ENCODE measurements at regions not wholly inside any gene's neighbourhood (a gene's known extent, or its start where the extent isn't known, plus 50 kb on each side); places are given as distances from the start of the nearest gene placed in this dataset.
A peak's percentile ranks its signal among the peaks of the same experiment; 100 is the strongest.

DNA sequence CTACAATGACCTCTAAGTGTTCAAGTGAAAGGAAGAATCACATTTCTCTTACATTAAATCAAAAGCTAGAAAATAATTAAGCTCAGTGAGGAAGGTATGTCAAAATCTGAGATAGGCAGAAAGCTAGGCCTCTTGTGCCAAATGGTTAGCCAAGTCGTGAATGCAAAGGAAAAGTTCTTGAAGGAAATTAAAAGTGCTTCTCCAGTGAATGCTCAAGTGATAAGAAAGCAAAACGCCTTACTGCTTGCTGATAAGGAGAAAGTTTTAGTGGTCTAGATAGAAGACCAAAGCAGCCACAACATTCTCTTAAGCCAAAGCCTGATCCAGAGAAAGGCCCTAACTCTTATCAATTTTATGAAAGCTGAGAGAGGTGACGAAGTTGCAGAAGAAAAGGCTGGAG is 932.3 kb upstream of the ACVR2A start:
- DNase-seq (ENCODE audit: low read depth, low spot score) = no peak

DNA sequence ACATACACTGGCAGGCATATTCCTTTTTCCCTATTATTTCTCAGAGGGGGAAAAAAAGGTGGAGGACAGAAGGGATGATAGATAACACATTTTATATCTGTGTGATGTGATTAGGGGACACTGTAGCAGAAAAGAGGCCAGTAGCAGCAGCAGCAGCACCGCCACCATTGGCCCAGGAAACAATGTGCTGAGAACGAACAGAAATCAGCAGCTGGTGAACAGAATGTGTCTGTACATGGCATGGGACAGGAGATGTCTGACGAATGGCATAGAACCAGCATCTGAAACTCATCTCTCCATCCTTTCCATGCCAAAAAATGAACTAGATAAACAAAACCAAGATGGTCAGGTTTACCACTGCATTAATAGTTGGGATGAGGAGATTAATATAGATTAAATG is 936.1 kb upstream of the ACVR2A start:
- no peak for DNase-seq (ENCODE audit: low read depth, low spot score)

DNA sequence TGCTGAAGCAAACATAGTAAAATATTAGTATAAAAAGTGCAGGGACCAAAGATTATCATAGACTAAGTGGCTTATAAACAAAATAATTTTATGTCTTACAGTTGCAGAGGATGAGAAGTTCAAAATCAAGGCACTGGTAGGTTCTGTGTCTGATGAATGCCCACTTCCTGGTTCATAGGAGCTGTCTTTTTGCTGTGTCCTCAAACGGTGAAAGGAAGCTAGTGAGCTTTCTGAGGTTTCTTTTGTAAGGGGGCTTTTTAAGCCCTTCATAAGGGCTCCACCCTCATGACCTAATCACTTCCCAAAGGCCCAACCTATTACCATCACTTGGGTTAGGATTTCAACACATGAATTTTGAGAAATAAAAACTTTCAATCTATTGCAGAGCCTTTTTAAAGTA is 946.7 kb upstream of the ACVR2A start:
- DNase-seq (ENCODE audit: low read depth, low spot score) = no peak

DNA sequence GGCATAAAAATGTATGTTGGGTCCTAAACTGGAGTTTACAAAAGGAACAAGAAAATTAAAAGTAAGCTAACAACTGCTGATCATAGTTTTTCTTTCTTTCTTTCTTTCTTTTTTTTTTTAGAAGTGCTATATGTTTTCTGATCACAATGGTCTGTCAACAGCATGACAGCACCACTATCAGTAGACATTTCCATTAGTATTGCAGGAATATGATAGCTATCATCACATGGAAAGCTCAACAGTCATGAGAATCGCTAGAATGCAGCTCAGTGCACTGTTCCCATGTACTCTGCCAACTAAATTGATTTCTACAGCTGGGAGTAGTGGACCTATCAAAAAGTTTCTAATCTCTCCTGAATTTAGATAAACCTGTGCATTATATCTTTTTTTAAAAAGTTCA is 950.3 kb upstream of the ACVR2A start:
- DNase-seq (ENCODE audit: low read depth, low spot score) = no peak

DNA sequence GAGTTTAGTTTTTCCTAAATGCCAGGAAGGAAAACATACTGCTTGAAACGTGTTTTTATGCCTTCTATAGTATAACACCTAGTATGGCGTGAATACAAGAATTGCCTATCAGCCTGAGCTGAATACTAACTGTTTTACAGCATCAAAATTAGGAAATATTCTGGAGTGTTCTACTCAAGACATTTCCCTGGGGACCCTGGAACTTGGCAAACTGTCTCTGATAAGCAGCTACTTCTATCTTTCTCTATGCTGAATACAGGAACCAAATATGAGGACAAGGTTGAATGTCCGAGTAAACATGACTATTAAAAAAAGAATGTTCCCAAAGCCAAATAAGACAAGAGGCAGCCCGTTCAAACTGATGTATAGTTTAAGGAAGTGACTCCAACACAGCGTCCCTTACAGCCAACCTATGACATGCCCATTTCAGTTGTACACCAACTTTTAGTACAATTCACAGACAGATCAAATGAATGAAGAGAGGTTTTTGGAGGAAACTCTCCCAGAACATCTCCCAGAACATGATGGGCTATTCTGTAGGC is 951.3 kb upstream of the ACVR2A start:
- DNase-seq (ENCODE audit: low read depth, low spot score) = no peak

DNA sequence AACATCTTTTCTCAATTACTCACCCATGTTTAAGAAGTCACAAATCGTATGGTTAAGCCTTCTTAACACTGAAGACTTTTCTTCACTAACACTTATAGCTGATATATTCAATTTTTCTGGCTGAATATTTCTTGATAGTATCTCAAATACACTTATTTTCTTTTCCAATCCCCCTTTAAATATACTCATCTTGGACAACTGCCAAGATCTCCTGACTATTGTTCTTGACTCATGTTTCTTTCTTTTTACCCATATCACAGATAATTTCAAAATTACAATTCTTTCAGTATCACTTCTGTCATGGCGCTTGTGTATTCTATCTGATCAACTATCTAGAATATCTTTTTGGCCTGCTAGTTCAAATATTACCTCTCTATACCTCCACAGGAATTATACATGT is 954.3 kb upstream of the ACVR2A start:
- DNase-seq (ENCODE audit: low read depth, low spot score) = no peak

DNA sequence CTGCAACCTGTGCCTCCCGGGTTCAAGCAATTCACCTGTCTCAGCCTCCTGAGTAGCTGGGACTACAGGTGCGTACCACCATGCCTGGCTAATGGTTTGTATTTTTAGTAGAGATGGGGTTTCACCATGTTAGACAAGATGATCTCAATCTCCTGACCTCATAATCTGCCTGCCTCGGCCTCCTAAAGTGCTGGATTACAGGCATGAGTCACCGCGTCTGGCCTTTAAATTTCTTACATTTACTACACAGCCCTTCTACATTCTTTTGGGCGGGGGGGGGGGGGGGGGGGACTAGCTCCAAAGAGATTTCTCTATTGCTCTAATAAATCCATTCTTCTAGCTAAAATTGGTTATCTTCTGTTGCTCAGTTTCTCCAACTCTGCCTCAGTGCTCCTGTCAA is 964.9 kb upstream of the ACVR2A start:
- no peak for DNase-seq (ENCODE audit: low read depth, low spot score)

DNA sequence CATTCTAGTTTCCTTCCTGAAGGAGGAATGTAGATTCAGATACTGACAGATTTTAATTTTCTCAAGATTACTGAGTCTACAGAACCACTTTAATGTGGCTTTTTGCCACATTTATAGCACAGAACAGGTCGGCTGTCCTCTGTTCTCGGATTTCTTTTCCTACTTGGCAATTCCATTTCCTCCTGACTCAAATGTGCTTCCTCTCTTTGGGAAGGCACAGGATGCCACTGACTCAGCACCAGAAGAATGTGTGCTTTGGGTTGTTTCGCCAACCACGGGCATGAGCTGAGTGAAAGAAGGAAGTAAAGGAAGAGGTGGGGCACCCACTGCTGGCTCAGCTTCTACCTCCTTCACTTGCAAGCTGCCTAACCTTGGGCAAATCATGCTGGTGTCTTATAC is 970.6 kb upstream of the ACVR2A start:
- no peak for DNase-seq (ENCODE audit: low read depth, low spot score)

DNA sequence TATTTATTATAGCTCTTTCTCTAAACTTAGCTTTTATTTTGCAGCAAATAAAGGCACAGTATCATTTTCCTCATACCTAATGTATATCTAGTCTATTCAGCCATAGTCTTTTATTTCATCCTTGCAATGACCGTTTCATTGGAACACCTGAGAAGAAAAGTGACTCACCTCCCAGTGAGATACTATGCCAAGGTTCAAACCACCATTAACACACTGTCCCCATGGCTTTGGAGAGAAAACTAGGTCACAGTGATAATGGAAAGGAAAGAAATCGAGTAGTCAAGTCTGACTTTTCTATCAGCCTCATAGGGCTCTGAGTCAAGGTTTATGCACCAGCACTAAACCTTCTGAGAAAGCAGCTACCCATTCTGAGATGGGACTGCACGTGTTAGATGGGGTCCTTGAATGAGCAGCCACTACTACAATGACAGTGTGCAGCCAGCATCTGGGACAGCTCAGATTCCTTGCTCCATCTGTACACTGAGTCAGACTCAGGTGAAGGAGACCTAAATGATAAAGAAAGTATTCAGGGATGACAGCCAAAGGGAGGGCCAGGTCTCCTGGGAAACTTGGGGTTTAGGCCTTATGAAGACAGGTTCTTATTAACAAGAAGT is 971.1 kb upstream of the ACVR2A start:
- no peak for DNase-seq (ENCODE audit: low read depth, low spot score)

DNA sequence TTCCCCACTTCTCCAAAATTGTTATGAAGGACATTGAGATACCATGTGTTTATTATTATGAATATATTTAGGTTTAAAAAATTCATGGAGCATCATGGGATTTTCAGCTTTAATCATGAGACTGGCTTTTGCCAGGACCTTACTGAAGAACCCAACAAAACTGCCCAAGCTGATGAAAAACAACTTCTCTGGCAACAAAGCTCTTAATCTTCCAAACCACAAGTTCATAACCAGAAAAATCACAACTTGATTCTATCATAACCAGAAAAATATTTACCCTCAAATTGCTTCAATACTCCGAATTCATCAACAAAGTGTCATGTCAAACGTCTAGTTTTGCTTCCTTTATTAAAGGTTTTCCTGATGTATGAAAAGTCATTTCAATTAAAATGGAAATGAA is 971.8 kb upstream of the ACVR2A start:
- no peak for DNase-seq (ENCODE audit: low read depth, low spot score)

DNA sequence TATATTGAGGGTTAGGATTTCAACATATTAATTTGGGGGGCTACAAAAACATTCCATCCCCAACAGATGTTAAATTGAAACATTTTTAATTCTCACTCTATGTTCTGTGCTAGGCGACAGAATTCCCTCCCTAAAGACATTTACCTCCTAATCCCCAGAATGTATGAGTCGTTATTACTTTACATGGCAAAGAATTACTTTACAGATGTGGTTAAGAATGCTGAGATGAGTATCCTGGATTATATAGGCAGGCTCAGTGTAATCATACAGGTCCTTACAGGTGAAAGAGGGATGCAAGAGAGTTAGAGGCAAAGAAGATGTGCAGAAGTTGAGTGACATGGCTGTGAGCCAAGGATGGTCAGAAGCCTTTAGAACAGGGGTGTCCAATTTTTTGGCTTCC is 974.1 kb upstream of the ACVR2A start:
- no peak for DNase-seq (ENCODE audit: low read depth, low spot score)

DNA sequence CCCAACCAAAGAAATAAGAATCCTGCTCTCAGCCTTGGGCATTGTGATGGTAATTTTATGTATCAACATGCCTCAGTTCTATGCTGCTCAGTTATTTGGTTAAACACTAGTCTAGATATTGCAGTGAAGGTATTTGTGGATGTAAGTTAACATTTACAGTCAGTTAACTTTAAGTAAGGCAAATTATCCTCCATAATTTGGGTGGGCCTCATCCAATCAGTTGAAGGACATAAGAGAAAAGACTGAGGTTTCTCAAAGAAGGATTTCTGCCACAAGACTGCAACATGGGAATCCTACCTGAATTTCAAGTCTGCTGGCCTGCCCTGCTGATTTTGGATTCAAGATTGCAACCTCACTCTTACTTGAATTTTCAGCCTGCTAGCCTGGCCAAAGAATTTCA is 975.5 kb upstream of the ACVR2A start:
- DNase-seq (ENCODE audit: low read depth, low spot score) = no peak

DNA sequence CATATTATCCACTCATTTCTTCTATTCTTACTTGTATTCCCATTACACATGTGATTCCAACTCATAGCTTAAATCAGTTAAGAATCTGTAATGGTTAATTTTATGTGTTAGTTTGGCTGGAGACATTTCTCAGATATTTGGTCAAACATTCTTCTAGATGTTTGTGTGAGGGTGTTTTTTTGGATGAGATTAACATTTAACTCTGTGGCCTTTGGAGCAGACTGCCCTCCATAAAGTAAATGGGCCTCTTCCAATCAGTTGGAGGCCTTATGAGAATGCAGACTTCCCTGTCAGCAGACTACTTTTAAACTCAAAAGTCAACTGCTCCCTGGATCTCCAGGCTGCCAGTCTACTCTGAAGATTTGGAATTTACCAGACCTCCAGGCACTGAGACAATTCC is 976.8 kb upstream of the ACVR2A start:
- no peak for DNase-seq (ENCODE audit: low read depth, low spot score)

DNA sequence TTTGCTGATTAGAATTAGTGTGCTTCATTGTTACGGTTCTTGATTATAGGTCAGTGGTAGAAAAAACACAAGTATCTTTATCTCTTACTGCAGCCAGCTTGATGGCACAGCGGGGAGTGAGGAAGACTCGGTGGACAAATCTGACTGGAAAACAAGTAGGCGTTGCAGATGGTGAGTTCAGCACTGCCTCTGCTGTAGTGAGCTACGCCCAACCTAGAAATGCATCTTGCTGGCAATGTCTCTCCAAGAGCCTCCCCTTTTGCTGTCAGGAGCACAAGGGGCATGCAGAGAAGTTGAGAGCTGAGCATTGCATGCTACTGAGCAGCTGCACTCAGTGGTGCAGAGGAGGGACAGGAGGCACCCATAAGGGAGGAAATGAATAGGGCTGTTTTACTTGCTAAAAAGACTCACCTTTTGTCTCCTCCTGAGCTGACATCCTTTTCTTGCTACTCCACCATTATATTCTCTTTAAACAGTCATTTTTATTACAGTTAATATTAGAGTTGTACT is 977.3 kb upstream of the ACVR2A start:
- no peak for DNase-seq (ENCODE audit: low read depth, low spot score)

DNA sequence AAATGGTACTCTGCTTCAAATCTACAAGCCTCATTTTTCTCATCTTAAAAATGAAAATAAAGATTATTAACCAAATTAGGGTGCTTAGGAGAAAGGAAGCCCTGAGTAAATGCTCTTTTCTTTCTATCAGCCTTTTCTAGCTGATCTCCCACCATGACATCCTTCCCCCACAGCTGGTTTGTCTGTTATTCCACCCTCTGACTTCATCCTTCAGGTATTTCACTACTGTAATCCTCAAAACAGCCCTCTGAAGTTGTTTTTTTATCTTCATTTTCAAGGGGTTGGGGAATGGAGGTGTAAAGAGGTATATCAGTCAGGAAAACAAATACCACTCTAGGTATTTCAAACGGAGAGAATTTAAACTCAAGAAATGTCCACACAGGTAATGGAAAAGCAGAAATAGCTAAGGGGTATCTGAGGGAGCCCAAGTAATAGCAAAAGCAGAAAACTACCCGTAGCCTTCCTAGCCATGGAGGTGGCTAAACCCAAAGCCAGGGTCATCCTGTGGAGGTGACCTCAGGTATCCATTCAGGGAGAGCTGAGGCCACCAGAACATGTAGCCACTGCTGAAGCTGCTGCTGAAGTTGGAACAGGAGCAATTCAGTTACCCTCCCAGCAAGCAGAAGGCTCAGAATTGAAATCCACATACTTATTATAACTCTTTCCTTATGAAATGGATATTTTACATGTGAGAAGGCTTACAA is 990.9 kb upstream of the ACVR2A start:
- DNase-seq (ENCODE audit: low read depth, low spot score) = peak; percentile 25

DNA sequence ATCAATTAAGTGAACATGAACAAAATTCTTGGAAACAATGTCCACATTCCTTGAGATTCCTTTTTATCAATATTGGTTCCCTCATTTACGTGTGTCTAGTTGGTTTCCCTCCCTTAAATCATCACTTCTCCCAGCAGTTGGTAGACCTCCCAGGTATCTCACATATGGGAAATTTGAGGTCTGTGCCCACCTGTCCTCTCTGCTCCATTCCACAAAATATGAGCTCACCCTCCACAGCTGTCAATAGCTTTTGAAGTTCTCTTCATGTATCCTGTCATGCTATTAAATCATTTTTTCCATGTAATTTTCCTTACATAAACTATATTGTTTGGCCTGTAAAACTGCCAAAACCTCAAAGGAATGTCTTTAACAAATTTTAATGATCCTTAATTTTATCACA is 992.2 kb upstream of the ACVR2A start:
- no peak for DNase-seq (ENCODE audit: low read depth, low spot score)

DNA sequence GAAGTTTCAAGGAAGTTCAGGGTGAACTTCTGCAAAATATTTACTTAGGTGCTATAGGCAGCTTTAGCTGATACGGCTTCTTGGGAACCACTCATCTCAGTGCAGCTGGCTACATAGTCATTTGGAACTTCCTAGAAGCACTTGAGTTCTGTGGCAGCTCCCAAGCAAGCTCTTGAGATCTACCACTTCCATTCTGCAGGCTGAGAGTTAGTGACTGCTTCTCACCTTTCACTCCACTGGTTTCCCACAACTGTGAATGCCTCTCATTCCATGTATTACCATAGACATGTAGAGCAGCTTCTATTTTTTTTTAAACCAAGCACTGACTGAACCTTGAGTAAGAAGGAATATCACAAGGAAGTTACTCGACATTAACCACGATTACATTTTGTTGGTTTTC is 994.1 kb upstream of the ACVR2A start:
- no peak for DNase-seq (ENCODE audit: low read depth, low spot score)

DNA sequence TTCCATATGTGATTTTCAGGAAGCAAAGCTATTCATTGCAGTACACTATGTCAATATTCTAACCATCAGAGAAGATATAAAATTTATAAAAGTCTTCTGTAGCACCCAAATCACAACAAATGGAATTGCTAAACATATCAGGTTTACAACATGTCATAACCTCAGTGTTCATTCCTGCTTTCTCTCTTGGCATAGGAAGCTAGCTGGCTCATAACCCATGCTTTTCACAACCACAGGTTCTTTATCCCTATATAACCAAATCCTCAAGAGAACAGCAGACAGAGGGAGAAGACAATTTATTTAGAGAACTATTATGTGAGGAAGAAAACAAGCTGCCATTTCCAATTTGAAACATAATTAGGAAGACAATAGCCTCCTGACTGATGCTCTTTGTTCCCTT is 997.0 kb upstream of the ACVR2A start:
- no peak for DNase-seq (ENCODE audit: low read depth, low spot score)

DNA sequence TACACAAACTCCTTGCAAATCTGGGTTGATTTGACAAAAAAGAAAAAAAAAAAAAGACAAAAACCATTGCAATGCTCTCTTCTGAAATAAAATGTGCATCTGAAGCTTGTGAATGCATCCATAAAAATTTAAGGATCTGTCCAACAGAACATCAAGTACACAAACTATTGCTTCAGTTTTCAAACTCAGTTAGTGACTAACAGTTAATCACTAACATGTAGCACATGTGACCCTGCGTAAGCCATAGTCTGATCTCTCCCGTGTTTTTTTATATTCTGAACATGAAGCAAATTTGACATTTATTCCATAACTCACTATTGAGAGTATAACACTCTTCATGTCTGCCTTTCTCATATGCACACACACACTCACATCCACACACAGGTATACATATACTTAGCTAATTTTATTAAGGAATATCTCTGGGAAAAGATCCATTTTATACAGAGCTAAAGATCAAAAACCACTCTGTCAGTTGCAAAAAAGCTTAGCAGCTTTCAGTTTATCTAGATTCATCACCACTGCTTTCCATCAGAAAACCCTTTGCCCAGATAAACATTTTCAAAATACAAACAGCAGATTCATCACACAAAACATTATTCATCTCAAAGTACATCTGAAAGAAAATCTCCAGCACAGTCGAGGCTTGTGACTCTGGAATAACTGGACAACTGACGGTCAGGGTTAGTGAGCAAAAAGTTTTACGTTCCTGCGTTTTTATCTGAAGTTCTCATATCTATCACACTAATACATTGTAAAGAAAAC is 1000.4 kb upstream of the ACVR2A start:
- no peak for DNase-seq (ENCODE audit: low read depth, low spot score)

DNA sequence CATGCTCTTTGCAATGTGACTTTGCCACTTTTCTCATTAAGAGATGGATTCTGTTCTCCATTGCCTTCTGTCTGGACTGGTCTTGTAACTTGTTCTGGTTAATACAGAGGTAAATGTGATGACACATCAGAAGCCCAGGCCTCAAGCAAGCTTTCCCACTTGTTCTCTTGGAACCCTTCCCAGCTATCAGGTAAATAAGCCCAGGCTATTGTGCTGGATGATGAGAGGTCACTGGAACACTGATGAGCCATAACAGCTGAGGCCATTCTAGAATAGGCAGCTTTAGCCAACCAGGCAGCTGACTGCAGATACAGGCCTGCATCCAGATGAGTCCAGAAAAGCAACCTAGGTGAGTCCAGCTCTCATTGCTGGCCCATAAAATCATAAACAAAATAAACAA is 1007.0 kb upstream of the ACVR2A start:
- no peak for DNase-seq (ENCODE audit: low read depth, low spot score)

DNA sequence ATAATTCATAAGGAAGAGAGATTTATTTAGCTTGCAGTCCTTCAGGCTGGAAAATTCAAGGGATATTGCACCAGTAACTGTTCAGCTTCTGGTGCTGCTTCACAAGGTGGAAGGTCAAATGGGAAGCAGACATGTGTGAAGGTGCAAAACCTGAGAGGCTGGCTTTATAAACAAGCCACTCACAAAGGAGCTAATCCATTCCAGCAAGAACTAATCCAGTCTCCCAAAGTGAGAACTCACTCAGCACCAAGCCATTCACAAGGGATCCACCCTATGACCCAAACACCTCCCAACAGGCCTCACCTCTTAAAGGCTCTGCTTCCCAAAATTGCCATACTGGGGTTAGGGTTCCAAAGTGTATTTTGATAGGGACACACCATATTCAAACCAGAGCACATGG is 1018.4 kb upstream of the ACVR2A start:
- DNase-seq (ENCODE audit: low read depth, low spot score) = no peak

DNA sequence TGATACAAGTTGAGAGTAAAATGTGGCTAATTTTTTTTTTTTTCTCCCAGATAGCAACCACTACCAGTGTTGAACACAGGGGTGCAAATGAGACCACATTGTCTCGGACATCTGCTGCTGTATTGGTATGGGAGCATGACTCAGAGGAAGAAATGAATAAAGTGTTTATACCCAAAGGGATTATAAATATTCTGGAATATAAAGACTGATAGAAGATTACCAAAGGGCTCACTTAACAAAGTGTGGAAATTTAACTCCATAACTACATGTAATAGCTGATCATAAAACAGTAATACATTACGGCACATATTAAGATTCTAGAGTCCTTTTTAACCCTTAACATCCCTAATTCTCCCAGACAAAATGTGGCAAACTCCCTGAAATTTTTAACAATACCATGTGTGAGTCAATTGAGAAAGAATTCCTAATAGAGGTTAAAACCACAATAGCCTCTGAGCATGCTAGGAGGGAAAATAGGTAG is 1023.0 kb upstream of the ACVR2A start:
- no peak for DNase-seq (ENCODE audit: low read depth, low spot score)
